GM12864 (cell line): ENCODE measurements at regions not wholly inside any gene's neighbourhood (a gene's known extent, or its start where the extent isn't known, plus 50 kb on each side); places are given as distances from the start of the nearest gene placed in this dataset.

Experiments
- DNase-seq: peaks from one replicate; pipeline ENCODE4 v3.0.0-alpha.2; 2011; ENCODE audit warnings: low read depth
- H3K4me3 ChIP-seq: 2 replicates; pipeline ENCODE4 v1.5.1; 2011; ENCODE audit warnings: mild to moderate bottlenecking, low read depth, low read length, control low read depth
- CTCF ChIP-seq: IDR thresholded peaks from 2 replicates; pipeline ENCODE4 v1.5.1; 2011; ENCODE audit warnings: low read depth, mild to moderate bottlenecking, moderate library complexity, low read length, control low read depth, inconsistent platforms; ENCODE audit errors: missing control alignments

DNA sequence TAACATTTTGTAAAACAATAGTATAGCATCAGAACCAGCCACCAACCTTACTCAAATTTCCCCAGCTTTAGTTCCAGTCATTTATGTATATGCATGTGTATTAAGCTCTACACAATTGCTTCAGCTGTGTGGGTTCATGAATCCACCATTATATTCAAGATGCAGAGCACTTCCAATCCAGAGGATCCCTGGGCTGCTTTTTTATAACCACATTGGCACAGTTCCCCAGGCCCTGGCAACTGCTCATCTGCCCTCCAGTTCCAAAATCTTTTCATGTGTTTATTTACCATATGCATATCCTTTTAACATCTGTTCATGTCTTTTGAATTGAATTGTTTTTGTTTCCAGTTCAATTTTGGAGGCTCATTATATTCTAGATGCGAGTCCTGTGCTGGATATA lies 482.9 kb upstream of the HS6ST1 start:
- no peak overlapping the region for H3K4me3 ChIP-seq
- DNase-seq, result no peak
- TF ChIP-seq CTCF, result no peak

DNA sequence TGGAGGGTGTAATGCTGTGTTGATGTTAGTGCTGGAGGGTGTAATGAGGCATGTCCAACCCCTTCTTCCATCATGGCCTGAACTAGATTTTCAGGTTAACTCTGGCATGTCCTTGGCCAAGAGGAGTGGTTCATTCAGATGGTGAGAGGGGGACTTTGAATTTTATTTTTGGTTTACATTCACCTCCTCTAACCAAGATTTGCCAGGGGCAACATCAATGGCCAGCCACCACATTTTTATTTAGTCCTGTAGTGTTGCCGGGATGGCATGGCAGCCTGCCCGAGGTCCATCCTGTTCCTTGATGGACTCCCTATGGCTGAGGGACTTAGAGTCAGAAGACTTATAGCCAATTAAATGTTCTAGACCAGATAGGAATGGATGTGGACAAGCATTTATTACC lies 484.6 kb upstream of the HS6ST1 start:
- no peak overlapping the region for H3K4me3 ChIP-seq
- no peak for TF ChIP-seq CTCF
- no peak for DNase-seq

- DNase-seq, result no peak
- H3K4me3 ChIP-seq, result no peak overlapping the region
- no peak for TF ChIP-seq CTCF
Observed at GRCh38 chr2:128805237-128805636, 486.6 kb upstream of the HS6ST1 start.

- no peak overlapping the region for H3K4me3 ChIP-seq
- DNase-seq, result no peak
- no peak for TF ChIP-seq CTCF
Observed at GRCh38 chr2:128805918-128806317, 487.2 kb upstream of the HS6ST1 start.

GRCh38 chr2:128807317-128807716 lies 488.6 kb upstream of the HS6ST1 start:
- DNase-seq, result no peak
- no peak overlapping the region for H3K4me3 ChIP-seq
- TF ChIP-seq CTCF, result no peak

GRCh38 chr2:128808462-128809258 lies 490.0 kb upstream of the HS6ST1 start:
- DNase-seq, result no peak
- no peak for TF ChIP-seq CTCF
- no peak overlapping the region for H3K4me3 ChIP-seq

- DNase-seq, result no peak
- no peak overlapping the region for H3K4me3 ChIP-seq
- no peak for TF ChIP-seq CTCF
Observed at GRCh38 chr2:128809259-128809636, 490.6 kb upstream of the HS6ST1 start.
